Endodermal cell (in vitro differentiated cells): ENCODE measurements at regions not wholly inside any gene's neighbourhood (a gene's known extent, or its start where the extent isn't known, plus 50 kb on each side); places are given as distances from the start of the nearest gene placed in this dataset.

Experiments
- DNase-seq: peaks from one replicate; pipeline ENCODE4 v3.0.0-alpha.2; 2017
- H3K27ac ChIP-seq: 2 replicates; pipeline ENCODE4 v1.5.1; 2013; ENCODE audit warnings: mild to moderate bottlenecking, low read depth, low read length, moderate library complexity
- H3K27me3 ChIP-seq: 2 replicates; pipeline ENCODE4 v1.6.1; 2013; ENCODE audit warnings: mild to moderate bottlenecking, low read length, moderate library complexity; ENCODE audit not compliant: insufficient read depth, control insufficient read depth, poor library complexity, severe bottlenecking
- H3K36me3 ChIP-seq: 2 replicates; pipeline ENCODE4 v1.7.0; 2013; ENCODE audit warnings: mild to moderate bottlenecking, low read length, moderate library complexity; ENCODE audit not compliant: control insufficient read depth, insufficient read depth
- H3K4me1 ChIP-seq: one replicate; pipeline ENCODE4 v1.7.0; 2013; ENCODE audit warnings: low read length; ENCODE audit not compliant: control insufficient read depth, insufficient read depth
- H3K4me3 ChIP-seq: 2 replicates; pipeline ENCODE4 v1.5.1; 2013; ENCODE audit warnings: mild to moderate bottlenecking, low read length, moderate library complexity
- H3K9ac ChIP-seq: 2 replicates; pipeline ENCODE4 v1.6.1; 2013; ENCODE audit warnings: mild to moderate bottlenecking, low read length, moderate library complexity; ENCODE audit not compliant: poor library complexity, severe bottlenecking; ENCODE audit errors: extremely low read depth
- H3K9me3 ChIP-seq: 2 replicates; pipeline ENCODE4 v1.6.1; 2013; ENCODE audit warnings: mild to moderate bottlenecking, low read length, moderate library complexity; ENCODE audit not compliant: control insufficient read depth
- H3K27ac Mint-ChIP-seq: 2 replicates; pipeline ENCODE4 v1.8.0; 2020; ENCODE audit warnings: mixed read lengths
- H3K27me3 Mint-ChIP-seq: 2 replicates; pipeline ENCODE4 v1.8.0; 2021; ENCODE audit warnings: mild to moderate bottlenecking, mixed read lengths; ENCODE audit not compliant: insufficient read depth
- H3K36me3 Mint-ChIP-seq: 2 replicates; pipeline ENCODE4 v1.8.0; 2020; ENCODE audit warnings: low read depth, mixed read lengths
- H3K4me1 Mint-ChIP-seq: 2 replicates; pipeline ENCODE4 v1.8.0; 2020; ENCODE audit warnings: mixed read lengths
- H3K4me3 Mint-ChIP-seq: 2 replicates; pipeline ENCODE4 v1.8.0; 2020; ENCODE audit warnings: mild to moderate bottlenecking, moderate library complexity, mixed read lengths
- H3K9me3 Mint-ChIP-seq: 2 replicates; pipeline ENCODE4 v1.8.0; 2020; ENCODE audit warnings: mild to moderate bottlenecking, mixed read lengths
- WGBS, 2 experiments: methylation state at CpG; one replicate each; pipeline versions ENCODE4 v1.1.5 to v1.1.7; 2013; ENCODE audit warnings: missing lambda C conversion rate in 2 of 2, mixed read lengths in 1 of 2; ENCODE audit not compliant: insufficient coverage in 1 of 2, insufficient read length in 1 of 2; 5-methylcytosine and 5-hydroxymethylcytosine counted together
- TF ChIP-seq, protein P1 (sequence below): fragments of 200-600 bp; sonication (generic); conservative IDR thresholded peaks from 2 replicates; pipeline ENCODE4 v1.5.0; 2021; ENCODE audit warnings: antibody characterized with exemption, mild to moderate bottlenecking

DNA sequence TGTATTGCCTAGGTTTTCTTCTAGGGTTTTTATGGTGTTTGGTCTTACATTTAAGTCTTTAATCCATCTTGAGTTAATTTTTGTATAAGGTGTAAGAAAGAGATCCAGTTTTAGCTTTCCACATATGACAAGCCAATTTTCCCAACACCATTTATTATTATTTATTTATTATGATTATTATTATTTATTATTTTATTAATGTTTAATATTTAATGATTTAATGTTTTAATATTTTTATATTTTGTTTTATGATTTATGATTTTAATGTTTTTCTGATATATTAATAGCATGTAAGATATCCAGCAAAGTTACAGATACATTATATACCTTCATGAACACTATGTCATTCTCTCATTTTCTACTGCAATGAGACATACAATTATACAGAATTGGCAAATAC, 1082.0 kb downstream of the DSC3 start:
- H3K27me3 Mint-ChIP-seq = no peaks in the 10 kb centered on the region
- H3K27ac Mint-ChIP-seq = no peak overlapping the region

DNA sequence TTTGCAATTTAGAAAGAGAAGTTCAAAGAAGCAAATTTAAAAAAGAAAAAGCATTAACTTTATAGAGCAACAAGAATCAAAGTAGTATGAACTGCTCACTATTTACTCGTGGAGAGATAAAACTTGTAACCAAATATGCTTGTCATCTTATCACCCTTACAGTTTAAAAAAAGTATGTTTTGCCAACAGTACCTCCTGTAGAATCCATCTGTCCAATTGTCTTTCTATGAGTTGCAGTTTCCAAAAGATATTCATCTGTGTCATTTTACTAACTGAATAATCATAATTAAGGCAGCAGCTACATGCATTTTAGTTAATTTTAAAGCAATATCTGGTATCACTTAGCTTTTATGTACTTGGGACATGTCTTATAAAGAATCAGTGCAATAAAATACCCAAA, 1112.3 kb downstream of the DSC3 start:
- peaks cover 4% of the 10 kb centered on the region for H3K4me1 ChIP-seq
- DNase-seq = no peak
- 78% methylated on average over 1 of the region's 1 CpG; no CpG with 5 or more reads in 1 of the 2 experiments for WGBS, 2 experiments
- Mint-ChIP-seq H3K4me1 (peaks cover 11% of the 10 kb centered on the region), H3K36me3 (no peaks in the 10 kb centered on the region), H3K4me3 (no peak overlapping the region), H3K9me3 (no peaks in the 10 kb centered on the region), H3K27me3 (no peaks in the 10 kb centered on the region), H3K27ac (no peak overlapping the region)
- TF ChIP-seq, protein P1, sequence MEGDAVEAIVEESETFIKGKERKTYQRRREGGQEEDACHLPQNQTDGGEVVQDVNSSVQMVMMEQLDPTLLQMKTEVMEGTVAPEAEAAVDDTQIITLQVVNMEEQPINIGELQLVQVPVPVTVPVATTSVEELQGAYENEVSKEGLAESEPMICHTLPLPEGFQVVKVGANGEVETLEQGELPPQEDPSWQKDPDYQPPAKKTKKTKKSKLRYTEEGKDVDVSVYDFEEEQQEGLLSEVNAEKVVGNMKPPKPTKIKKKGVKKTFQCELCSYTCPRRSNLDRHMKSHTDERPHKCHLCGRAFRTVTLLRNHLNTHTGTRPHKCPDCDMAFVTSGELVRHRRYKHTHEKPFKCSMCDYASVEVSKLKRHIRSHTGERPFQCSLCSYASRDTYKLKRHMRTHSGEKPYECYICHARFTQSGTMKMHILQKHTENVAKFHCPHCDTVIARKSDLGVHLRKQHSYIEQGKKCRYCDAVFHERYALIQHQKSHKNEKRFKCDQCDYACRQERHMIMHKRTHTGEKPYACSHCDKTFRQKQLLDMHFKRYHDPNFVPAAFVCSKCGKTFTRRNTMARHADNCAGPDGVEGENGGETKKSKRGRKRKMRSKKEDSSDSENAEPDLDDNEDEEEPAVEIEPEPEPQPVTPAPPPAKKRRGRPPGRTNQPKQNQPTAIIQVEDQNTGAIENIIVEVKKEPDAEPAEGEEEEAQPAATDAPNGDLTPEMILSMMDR = no peak
- no peaks in the 10 kb centered on the region for H3K27me3 ChIP-seq
- no peak overlapping the region for H3K4me3 ChIP-seq
- no peak overlapping the region for H3K27ac ChIP-seq
- H3K9ac ChIP-seq = no peak overlapping the region
- H3K9me3 ChIP-seq = no peaks in the 10 kb centered on the region
- H3K36me3 ChIP-seq = no peaks in the 10 kb centered on the region

More for the DNA sequence above, 1082.0 kb downstream of the DSC3 start:
- TF ChIP-seq, protein P1 = no peak
- no peak overlapping the region for H3K27ac ChIP-seq
- no peak for DNase-seq
- H3K36me3 ChIP-seq = no peaks in the 10 kb centered on the region
- no peak overlapping the region for H3K9ac ChIP-seq
- H3K4me1 ChIP-seq = no peaks in the 10 kb centered on the region
- no peaks in the 10 kb centered on the region for H3K9me3 ChIP-seq
- Mint-ChIP-seq H3K36me3 (no peaks in the 10 kb centered on the region), H3K4me3 (no peak overlapping the region), H3K4me1 (peaks cover 10% of the 10 kb centered on the region), H3K9me3 (no peaks in the 10 kb centered on the region)
- no peak overlapping the region for H3K4me3 ChIP-seq
- H3K27me3 ChIP-seq = no peaks in the 10 kb centered on the region

DNA sequence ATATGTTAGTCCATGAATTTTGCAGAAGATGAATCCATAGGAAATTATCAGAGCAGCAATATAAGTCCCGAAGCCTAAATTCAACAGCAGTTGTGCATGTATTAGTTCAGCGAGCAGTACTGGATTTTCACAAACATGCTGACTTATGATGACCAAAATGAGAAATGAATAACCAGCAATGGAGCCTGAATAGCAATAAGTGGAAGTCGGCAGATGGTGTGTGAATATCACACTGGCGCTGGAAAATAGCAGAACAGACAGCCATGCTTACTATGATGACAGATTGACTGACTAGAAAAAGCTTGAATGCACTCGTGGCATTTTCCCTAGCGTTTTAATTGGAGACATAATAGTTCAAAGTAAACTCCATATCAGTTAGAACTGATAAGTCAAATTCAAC, 1114.5 kb downstream of the DSC3 start:
- Mint-ChIP-seq H3K4me1 (peaks cover 11% of the 10 kb centered on the region), H3K4me3 (no peak overlapping the region), H3K27ac (no peak overlapping the region), H3K36me3 (no peaks in the 10 kb centered on the region), H3K9me3 (no peaks in the 10 kb centered on the region), H3K27me3 (no peaks in the 10 kb centered on the region)
- H3K27ac ChIP-seq = no peak overlapping the region
- TF ChIP-seq, protein P1 = no peak
- H3K36me3 ChIP-seq = no peaks in the 10 kb centered on the region
- WGBS, 2 experiments = 90 to 91% methylated on average over 6 of the region's 6 CpGs
- no peak overlapping the region for H3K4me3 ChIP-seq
- H3K4me1 ChIP-seq = peaks cover 4% of the 10 kb centered on the region
- no peak for DNase-seq
- H3K9me3 ChIP-seq = no peaks in the 10 kb centered on the region
- H3K9ac ChIP-seq = no peak overlapping the region
- H3K27me3 ChIP-seq = no peaks in the 10 kb centered on the region
